Superior temporal gyrus (tissue), 1 donor: ENCODE measurements at regions not wholly inside any gene's neighbourhood (a gene's known extent, or its start where the extent isn't known, plus 50 kb on each side); places are given as distances from the start of the nearest gene placed in this dataset.

ENCODE experiments used
- DNase-seq: peaks from one replicate; pipeline ENCODE4 v3.0.0-alpha.2; 2016; ENCODE audit errors: extremely low spot score

GRCh38 chr2:8197101-8197500 is 484.8 kb upstream of the ID2 start:
- no peak for DNase-seq

GRCh38 chr2:8197825-8198224 is 484.0 kb upstream of the ID2 start:
- DNase-seq = no peak

- no peak for DNase-seq
Observed at GRCh38 chr2:8198766-8199382, 483.0 kb upstream of the ID2 start.

GRCh38 chr2:8202132-8202531 is 479.7 kb upstream of the ID2 start:
- no peak for DNase-seq

GRCh38 chr2:8203364-8203763 is 478.5 kb upstream of the ID2 start:
- no peak for DNase-seq

GRCh38 chr2:8204711-8205110 is 477.1 kb upstream of the ID2 start:
- DNase-seq = no peak

GRCh38 chr2:8209494-8209893 is 472.4 kb upstream of the ID2 start:
- DNase-seq = no peak

- DNase-seq = no peak
Observed at GRCh38 chr2:8211384-8211783, 470.5 kb upstream of the ID2 start.

- DNase-seq = no peak
Observed at GRCh38 chr2:8212239-8212638, 469.6 kb upstream of the ID2 start.

- no peak for DNase-seq
Observed at GRCh38 chr2:8214036-8214615, 467.7 kb upstream of the ID2 start.

- no peak for DNase-seq
Observed at GRCh38 chr2:8215159-8215863, 466.5 kb upstream of the ID2 start.

- no peak for DNase-seq
Observed at GRCh38 chr2:8215982-8216381, 465.9 kb upstream of the ID2 start.

GRCh38 chr2:8216397-8216796 is 465.5 kb upstream of the ID2 start:
- DNase-seq = no peak

- no peak for DNase-seq
Observed at GRCh38 chr2:8217468-8218030, 464.3 kb upstream of the ID2 start.

GRCh38 chr2:8219096-8219495 is 462.8 kb upstream of the ID2 start:
- DNase-seq = no peak

GRCh38 chr2:8219631-8220355 is 462.1 kb upstream of the ID2 start:
- DNase-seq = no peak

- DNase-seq = no peak
Observed at GRCh38 chr2:8222979-8223694, 458.7 kb upstream of the ID2 start.

GRCh38 chr2:8223695-8224346 is 458.0 kb upstream of the ID2 start:
- DNase-seq = no peak

- no peak for DNase-seq
Observed at GRCh38 chr2:8224347-8225190, 457.3 kb upstream of the ID2 start.

GRCh38 chr2:8225266-8225665 is 456.6 kb upstream of the ID2 start:
- no peak for DNase-seq
